CD4-positive, alpha-beta T cell treated with Interleukin-17A for 1 hour (primary cell): ENCODE measurements at regions not wholly inside any gene's neighbourhood (a gene's known extent, or its start where the extent isn't known, plus 50 kb on each side); places are given as distances from the start of the nearest gene placed in this dataset.

ENCODE experiments used
- DNase-seq: peaks from one replicate; pipeline ENCODE4 v3.0.0-alpha.2; 2020

DNA sequence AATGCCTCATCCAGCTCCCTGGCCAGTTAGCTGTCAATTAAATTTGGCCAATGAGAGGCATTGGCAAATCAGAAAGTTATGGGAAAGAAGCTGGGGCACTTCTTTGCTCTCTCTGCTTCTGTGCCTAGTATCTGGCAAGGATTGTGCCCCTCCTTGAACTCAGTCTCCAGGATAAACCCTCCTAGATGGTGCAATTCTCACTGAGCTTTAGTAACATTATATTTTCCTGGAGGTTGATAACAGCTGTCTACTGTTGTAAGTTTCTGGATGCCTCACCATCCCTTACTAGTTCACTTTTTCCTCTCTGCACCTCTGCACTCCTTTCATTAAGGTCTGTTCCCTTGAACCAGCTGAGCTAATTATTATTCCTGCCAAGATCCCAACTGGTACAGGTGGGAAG, 329.5 kb downstream of the MFSD1 start:
- no peak for DNase-seq

GRCh38 chr3:159137949-159138348, 336.1 kb downstream of the MFSD1 start:
- DNase-seq = no peak

DNA sequence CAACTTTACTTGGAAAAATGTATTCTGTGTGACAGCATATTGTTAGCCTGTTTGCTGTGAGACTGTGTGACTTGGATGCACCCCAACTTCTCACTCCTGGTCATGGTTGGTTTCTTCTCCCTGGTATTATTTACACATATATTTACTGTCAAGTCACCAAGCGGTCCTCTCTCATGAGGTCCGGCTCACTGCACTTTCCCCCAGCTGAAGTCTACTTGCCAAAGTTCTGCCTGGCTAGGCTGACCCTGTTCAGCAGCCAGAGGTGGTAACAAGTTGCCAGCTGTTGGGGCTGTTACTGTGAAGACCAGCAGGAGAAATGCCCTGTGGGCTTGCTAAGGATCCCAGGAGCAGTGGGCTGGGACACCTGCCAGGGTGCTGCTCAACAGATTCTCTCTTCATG, 337.5 kb downstream of the MFSD1 start:
- no peak for DNase-seq

GRCh38 chr3:159144472-159144871, 342.6 kb downstream of the MFSD1 start:
- no peak for DNase-seq

- no peak for DNase-seq
These were observed 343.0 kb downstream of the MFSD1 start for GRCh38 chr3:159144891-159145290.

GRCh38 chr3:159146392-159146791, 344.5 kb downstream of the MFSD1 start:
- no peak for DNase-seq

DNA sequence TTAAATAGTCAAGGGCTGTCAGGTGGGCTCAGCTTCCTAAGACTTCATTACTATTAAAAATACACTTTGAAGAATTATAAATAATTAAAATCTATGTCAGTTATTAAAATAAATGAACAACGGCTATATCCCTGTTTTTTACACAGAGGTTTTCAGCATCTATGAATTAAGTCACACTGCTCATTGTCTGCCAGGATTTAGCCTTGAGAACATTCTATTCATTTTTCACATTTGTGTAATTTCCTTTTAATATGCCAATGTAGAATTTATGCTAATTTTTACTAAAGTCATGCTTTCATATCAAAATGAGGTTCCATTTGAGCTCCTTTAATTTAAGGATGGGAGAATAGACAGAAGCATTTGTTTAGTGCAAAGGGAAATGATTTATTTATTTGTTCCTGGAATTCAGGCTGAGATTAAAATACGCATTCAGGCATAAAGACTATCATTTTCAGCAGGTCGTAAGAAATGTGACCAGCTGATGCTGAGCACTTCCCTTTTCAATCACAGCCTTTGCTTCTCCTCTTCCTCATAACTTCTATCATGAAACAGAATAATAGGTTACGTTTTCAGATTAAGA, 345.1 kb downstream of the MFSD1 start:
- DNase-seq = no peak

DNA sequence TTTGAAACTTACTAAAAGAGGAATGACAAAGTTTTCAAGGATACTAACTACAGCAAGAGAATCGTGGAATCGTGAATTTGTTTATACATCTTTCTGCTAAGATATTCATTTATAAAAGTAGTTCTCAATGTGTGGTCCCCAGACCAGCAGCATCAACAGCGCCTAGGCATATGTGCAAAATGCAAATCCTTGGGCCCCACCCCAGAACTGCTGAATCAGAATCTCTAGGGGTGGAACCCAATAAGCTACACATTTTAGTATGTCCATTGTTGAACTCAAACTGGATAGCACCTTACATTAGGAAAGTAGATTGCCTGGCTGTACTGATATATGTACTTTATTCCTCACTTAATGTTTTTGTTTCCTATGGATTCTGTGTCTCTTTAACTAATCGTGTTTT, 346.0 kb downstream of the MFSD1 start:
- no peak for DNase-seq

GRCh38 chr3:159148466-159148865, 346.6 kb downstream of the MFSD1 start:
- no peak for DNase-seq

DNA sequence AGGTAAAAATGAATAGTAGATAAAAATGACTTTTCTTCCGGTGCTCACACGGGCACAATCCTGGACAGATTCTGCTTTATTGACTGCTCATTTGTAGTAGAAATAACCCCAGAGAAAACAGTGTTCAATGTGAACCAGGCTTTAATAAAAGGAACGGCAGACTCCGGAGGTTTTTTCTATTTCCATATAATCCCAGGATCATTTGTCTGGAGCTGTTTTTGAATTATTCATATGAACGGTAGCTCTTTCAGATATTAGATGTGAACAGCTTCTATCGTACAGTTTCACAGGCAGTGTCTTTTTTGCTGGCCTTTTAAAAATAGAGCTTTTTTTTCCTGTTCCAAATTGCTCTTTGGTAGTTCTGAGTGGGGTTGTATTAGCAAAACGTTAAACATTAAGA, 347.3 kb downstream of the MFSD1 start:
- DNase-seq = no peak

GRCh38 chr3:159149633-159150032, 347.8 kb downstream of the MFSD1 start:
- no peak for DNase-seq

DNA sequence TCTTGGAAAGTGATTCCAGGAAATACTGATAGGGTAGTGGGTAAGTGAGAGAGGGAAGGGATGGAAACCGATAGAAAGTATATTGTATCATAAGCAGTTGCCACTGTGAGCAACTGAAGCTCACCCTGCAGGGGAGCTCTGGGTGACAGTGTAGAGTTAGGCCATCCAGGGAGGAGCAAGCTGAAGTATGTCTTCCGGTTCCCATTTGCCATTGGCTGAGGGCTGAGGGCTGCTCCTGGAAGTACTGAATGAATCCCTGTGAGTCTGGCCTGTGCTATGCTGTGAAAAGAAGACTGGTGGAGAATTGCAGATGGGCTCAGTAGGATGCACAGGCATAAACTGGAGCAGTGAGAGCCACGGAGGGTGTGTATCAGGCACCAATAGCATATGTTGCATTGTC, 348.3 kb downstream of the MFSD1 start:
- DNase-seq = no peak

DNA sequence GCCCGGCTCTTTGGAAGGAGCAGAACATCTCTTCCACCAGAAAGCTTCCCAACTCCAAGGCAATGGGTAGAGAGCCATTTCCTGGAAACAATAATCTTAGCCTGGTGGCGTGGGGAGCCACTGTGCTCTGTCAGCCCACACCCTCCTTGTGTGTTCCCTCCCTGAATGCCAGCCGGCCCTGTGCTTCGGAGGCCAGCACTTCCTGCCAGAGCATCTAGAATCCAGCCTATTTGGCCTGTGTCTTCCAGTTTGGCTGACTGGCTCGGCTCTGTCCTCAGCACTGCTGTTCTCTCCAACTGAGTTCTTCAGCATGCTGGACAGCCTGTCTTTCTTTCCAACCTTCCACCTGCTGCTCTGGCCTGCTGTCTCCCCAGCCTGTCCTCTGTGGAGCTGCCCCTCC, 349.3 kb downstream of the MFSD1 start:
- no peak for DNase-seq

GRCh38 chr3:159157275-159157674, 355.4 kb downstream of the MFSD1 start:
- DNase-seq = no peak

DNA sequence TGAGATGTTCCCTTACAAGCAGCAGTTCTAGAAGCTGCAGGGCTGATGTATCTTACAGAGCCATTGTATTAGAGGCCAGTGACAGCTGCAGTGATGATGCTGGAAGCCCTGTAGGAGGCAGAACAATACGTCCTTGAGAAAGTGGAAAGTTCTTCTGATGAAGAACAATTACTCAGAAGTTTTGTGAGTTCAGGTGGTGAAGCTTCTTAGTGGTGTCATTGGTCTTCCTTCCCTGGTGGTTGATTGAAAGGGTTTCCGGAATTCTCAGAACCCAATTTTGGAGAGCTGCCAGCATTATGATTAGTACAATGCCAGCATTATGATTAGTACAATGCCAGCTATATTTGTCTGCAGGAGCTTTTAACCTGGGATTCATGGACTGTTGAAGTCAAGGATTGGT, 356.4 kb downstream of the MFSD1 start:
- no peak for DNase-seq

- DNase-seq = no peak
These were observed 356.9 kb downstream of the MFSD1 start for GRCh38 chr3:159158801-159159200.

- DNase-seq = no peak
These were observed 357.7 kb downstream of the MFSD1 start for GRCh38 chr3:159159546-159159945.

GRCh38 chr3:159163656-159164055, 361.8 kb downstream of the MFSD1 start:
- DNase-seq = no peak

DNA sequence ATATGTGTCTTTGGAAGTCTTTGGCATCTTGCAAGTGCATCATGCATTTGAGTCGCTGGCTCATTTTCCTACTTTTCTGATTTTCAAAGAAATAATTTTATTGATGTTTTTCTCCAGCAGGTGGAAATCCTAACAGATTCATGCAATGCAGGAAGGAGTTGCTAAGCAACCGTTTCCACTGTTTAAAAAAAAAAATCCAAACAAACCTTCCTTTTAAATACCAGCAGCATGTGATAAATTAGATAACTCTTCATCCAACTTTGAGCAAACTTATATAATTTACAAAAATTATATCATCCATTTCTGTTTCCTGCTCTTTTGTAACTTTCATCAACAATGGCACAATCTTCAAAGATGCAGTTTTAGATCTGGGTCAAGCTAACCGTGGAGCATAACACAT, 364.1 kb downstream of the MFSD1 start:
- DNase-seq = no peak

DNA sequence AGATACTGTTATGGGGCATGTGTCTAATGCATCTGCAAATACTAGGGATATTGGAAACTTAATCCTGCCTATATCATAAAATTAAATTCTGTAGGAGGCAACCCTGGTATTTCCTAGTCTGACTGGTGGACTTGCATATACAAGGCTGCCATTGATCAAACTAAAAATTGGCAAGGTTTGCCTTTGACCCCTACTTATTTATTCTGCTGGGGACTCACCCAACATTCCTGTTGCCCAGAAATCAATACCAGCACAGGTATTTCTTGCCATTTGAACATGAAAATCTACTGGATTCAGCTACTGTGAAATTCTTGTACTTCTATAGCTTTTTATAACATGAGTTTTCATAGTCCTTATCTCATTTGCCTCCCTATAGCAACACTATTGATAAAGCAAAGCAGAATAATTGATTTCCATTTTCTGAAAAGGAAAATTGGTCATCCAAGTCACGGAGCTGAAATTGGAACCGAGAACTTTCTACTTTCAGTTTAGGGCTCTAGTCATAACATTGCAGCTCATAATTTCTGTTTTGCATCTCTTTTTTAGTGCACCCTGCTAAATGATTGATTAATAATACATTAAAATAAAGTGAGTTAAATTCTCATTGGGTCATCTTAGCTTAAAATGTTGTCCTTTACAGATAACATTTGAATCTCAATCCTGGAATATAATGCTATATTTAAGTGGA, 365.2 kb downstream of the MFSD1 start:
- no peak for DNase-seq

DNA sequence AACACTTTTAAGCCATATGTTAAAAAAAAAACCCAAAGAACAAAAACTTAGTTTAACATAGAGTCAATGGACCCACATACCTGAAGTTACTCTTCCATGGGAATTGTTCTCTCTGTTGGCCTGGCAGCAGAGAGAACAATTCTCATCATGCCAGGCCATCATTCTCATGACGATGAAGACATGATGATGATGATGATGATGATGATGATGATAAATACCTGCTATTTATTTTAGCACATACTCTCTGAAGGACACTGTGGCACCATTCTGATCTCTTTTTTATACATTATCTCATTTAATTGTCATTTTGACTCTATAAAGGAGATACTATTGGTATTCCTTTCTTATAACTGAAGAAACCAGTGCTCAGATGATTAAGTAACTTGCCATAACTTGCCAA, 366.9 kb downstream of the MFSD1 start:
- no peak for DNase-seq

DNA sequence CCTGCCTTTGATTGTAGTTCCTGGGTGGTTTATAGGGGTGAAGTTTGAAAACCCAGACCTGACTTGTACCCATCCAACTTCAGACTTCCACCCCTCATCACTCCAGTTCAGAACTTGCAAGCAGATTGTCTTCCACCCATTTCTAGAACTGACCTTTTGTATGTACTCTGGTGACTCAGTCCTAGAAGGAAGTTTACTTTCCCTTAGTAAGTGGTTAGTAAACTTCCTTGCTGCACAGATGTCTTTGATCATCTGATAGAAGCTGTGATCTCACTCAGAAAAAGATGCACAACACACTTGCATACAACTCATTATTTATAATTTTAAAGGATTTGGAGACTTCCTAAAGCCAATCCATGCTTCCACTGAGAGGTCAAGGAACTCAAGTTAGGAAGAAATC, 368.0 kb downstream of the MFSD1 start:
- no peak for DNase-seq

GRCh38 chr3:159170436-159171003, 368.7 kb downstream of the MFSD1 start:
- no peak for DNase-seq

- no peak for DNase-seq
These were observed 369.5 kb downstream of the MFSD1 start for GRCh38 chr3:159171333-159171732.

- no peak for DNase-seq
These were observed 370.6 kb downstream of the MFSD1 start for GRCh38 chr3:159172473-159172872.
